Tibial nerve (tissue), 4 donors: ENCODE measurements at regions not wholly inside any gene's neighbourhood (a gene's known extent, or its start where the extent isn't known, plus 50 kb on each side); places are given as distances from the start of the nearest gene placed in this dataset.

ENCODE experiments used
- CTCF ChIP-seq, 5 experiments: fragments of 200-600 bp in 3 of 5; fragments of 450-650 bp in 2 of 5; sonication (generic) in 3 of 5; IDR thresholded peaks; one replicate each; pipeline ENCODE4 v1.5.1; 2016 to 2019; ENCODE audit warnings: antibody characterized with exemption in 5 of 5, mild to moderate bottlenecking in 3 of 5, moderate library complexity in 2 of 5
- EP300 ChIP-seq, 2 donors: sonication (generic); formaldehyde crosslinking; IDR thresholded peaks; one replicate each; pipeline ENCODE4 v1.6.1; 2017; ENCODE audit warnings: antibody characterized with exemption in 2 of 2, mild to moderate bottlenecking in 1 of 2
- POLR2A ChIP-seq, 2 donors: fragments of 450-650 bp; IDR thresholded peaks; one replicate each; pipeline ENCODE4 v1.6.1; 2017; ENCODE audit warnings: antibody characterized with exemption in 2 of 2, mild to moderate bottlenecking in 2 of 2, moderate library complexity in 2 of 2

- no peak for TF ChIP-seq POLR2A (IDR thresholded peaks at IDR 0.05)
- TF ChIP-seq CTCF (IDR thresholded peaks at IDR 0.05): no peak
- no peak for TF ChIP-seq EP300 (IDR thresholded peaks at IDR 0.05)
Measured at GRCh38 chr9:2386566-2386965, 235.0 kb upstream of the VLDLR start.
